ENCODE measurements at regions not wholly inside any gene's neighbourhood (a gene's known extent, or its start where the extent isn't known, plus 50 kb on each side); places are given as distances from the start of the nearest gene placed in this dataset.

DNA sequence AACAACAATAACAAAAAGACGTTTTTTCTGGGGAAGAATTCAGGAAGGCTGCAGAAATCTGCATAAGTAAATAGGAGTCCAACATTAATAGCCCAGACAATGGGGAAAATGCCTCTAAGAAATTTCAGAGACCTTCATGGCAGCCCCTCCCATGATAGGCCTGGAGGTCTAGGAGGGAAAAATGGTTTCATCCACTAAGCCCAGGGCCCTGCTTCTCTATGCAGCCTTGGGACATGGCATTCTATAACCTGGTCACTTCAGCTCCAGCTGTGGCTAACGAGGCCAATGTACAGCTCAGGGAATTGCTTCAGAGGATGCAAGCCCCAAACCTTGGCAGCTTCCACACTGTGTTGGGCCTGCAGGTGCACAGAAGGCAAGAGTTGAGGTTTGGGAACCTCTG, 125.6 kb upstream of the GMNC start:
- TF ChIP-seq, protein P1, sequence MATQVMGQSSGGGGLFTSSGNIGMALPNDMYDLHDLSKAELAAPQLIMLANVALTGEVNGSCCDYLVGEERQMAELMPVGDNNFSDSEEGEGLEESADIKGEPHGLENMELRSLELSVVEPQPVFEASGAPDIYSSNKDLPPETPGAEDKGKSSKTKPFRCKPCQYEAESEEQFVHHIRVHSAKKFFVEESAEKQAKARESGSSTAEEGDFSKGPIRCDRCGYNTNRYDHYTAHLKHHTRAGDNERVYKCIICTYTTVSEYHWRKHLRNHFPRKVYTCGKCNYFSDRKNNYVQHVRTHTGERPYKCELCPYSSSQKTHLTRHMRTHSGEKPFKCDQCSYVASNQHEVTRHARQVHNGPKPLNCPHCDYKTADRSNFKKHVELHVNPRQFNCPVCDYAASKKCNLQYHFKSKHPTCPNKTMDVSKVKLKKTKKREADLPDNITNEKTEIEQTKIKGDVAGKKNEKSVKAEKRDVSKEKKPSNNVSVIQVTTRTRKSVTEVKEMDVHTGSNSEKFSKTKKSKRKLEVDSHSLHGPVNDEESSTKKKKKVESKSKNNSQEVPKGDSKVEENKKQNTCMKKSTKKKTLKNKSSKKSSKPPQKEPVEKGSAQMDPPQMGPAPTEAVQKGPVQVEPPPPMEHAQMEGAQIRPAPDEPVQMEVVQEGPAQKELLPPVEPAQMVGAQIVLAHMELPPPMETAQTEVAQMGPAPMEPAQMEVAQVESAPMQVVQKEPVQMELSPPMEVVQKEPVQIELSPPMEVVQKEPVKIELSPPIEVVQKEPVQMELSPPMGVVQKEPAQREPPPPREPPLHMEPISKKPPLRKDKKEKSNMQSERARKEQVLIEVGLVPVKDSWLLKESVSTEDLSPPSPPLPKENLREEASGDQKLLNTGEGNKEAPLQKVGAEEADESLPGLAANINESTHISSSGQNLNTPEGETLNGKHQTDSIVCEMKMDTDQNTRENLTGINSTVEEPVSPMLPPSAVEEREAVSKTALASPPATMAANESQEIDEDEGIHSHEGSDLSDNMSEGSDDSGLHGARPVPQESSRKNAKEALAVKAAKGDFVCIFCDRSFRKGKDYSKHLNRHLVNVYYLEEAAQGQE (IDR thresholded peaks at IDR 0.05): no peak
- TF ChIP-seq, protein P2, sequence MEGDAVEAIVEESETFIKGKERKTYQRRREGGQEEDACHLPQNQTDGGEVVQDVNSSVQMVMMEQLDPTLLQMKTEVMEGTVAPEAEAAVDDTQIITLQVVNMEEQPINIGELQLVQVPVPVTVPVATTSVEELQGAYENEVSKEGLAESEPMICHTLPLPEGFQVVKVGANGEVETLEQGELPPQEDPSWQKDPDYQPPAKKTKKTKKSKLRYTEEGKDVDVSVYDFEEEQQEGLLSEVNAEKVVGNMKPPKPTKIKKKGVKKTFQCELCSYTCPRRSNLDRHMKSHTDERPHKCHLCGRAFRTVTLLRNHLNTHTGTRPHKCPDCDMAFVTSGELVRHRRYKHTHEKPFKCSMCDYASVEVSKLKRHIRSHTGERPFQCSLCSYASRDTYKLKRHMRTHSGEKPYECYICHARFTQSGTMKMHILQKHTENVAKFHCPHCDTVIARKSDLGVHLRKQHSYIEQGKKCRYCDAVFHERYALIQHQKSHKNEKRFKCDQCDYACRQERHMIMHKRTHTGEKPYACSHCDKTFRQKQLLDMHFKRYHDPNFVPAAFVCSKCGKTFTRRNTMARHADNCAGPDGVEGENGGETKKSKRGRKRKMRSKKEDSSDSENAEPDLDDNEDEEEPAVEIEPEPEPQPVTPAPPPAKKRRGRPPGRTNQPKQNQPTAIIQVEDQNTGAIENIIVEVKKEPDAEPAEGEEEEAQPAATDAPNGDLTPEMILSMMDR (IDR thresholded peaks at IDR 0.05; ENCODE audit: low read depth, low read length, missing input control): no peak
- TF ChIP-seq GABPA (IDR thresholded peaks at IDR 0.05 in 1 of 2, conservative IDR thresholded peaks at IDR 0.05 in 1 of 2) (no peak), FOXA1 (IDR thresholded peaks at IDR 0.05) (no peak), RAD21 (IDR thresholded peaks at IDR 0.05) (no peak), SP1 (IDR thresholded peaks at IDR 0.05) (no peak), MAX (IDR thresholded peaks at IDR 0.05) (no peak), RXRA (IDR thresholded peaks at IDR 0.05) (no peak), TAF1 (conservative IDR thresholded peaks at IDR 0.05) (no peak), YY1 (IDR thresholded peaks at IDR 0.05) (no peak), NR2F2 (IDR thresholded peaks at IDR 0.05) (no peak), JUND (IDR thresholded peaks at IDR 0.05) (no peak), FOXA2 (IDR thresholded peaks at IDR 0.05) (no peak)
- TF ChIP-seq, protein P3, sequence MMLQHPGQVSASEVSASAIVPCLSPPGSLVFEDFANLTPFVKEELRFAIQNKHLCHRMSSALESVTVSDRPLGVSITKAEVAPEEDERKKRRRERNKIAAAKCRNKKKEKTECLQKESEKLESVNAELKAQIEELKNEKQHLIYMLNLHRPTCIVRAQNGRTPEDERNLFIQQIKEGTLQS (IDR thresholded peaks at IDR 0.05): no peak
